ENCODE measurements at regions not wholly inside any gene's neighbourhood (a gene's known extent, or its start where the extent isn't known, plus 50 kb on each side); places are given as distances from the start of the nearest gene placed in this dataset.

DNA sequence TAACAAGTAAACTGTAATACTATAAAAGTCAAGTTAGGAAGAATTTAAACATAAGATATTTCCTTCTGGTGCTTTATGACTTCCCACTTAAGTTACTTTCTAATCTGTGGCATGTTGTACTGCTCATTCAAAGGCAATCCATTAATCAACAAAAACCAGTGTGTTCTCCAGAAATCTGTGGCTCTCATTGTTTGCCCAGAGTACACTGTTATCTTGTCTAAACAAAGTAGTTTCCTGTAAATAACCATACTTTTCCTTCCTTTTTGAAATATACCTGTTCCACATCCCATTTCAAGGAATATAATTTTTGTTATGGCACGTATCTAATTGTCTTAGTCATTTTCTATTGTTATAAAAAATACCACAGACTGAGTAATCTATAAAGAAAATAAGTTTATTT, 184.1 kb downstream of the CCER1 start:
- Mint-ChIP-seq H3K27ac (no peak overlapping the region), H3K27me3 (ENCODE audit: low read depth) (no peaks in the 10 kb centered on the region), H3K4me1 (0 out of 4 replicates have a peak, but pooled peaks cover 0 to 3% of the 10 kb centered on the region in 2 experiments), H3K36me3 (ENCODE audit: insufficient read depth in 1 of 3, low read depth in 3 of 3) (no peaks in the 10 kb centered on the region), H3K9me3 (peaks cover under 1 to 2% of the 10 kb centered on the region in 2 experiments; a peak in 3 of 5 replicates), H3K4me3 (no peak overlapping the region)
- H2BK12ac ChIP-seq (ENCODE audit: insufficient read length, low read depth, low read length) = no peak overlapping the region
- H2BK120ac ChIP-seq (ENCODE audit: low read depth, low read length, poor library complexity, severe bottlenecking) = no peak overlapping the region
- no peak overlapping the region for H2AK5ac ChIP-seq (ENCODE audit: insufficient read length, low read length)
- no peaks in the 10 kb centered on the region for H3K4me1 ChIP-seq (ENCODE audit: insufficient read depth, low read length)
- no peak overlapping the region for H2AFZ ChIP-seq (ENCODE audit: low read length)
- H3K4me2 ChIP-seq (ENCODE audit: insufficient read depth, insufficient read length, low read length) = no peak overlapping the region
- no CpG with 5 or more reads among the region's 1 CpG for WGBS (ENCODE audit: extremely low coverage, insufficient read length, low lambda C conversion rate)
- H3K9me3 ChIP-seq (ENCODE audit: control insufficient read depth, low read depth, low read length) = no peaks in the 10 kb centered on the region
- no peak overlapping the region for H3K18ac ChIP-seq (ENCODE audit: insufficient read length, low read depth, low read length)
- H3K4ac ChIP-seq (ENCODE audit: low read depth, low read length) = no peak overlapping the region
- no peaks in the 10 kb centered on the region for H3K27me3 ChIP-seq (ENCODE audit: insufficient read depth, low read length)
- no peak overlapping the region for H2BK20ac ChIP-seq (ENCODE audit: low read depth, low read length, poor library complexity, severe bottlenecking)
- no peak overlapping the region for H3K14ac ChIP-seq (ENCODE audit: insufficient read depth, low read length)
- no peak overlapping the region for H3T11ph ChIP-seq (ENCODE audit: low read length)
- H2BK15ac ChIP-seq (ENCODE audit: low read depth, low read length) = no peak overlapping the region
- H3K23me2 ChIP-seq (ENCODE audit: insufficient read length, low read depth, low read length, poor library complexity, severe bottlenecking) = no peaks in the 10 kb centered on the region
- no peak overlapping the region for H4K8ac ChIP-seq (replicated peaks; ENCODE audit: insufficient read length, low read depth, low read length)
- H4K91ac ChIP-seq (ENCODE audit: insufficient read length, low read depth, low read length) = no peak overlapping the region
- no peak overlapping the region for H3K27ac ChIP-seq (ENCODE audit: insufficient read length, low read depth, low read length)
- H3K56ac ChIP-seq (ENCODE audit: insufficient read length, low read depth, low read length) = no peak overlapping the region
- no peak overlapping the region for H4K5ac ChIP-seq (ENCODE audit: insufficient read length, low read depth, low read length)
- no peaks in the 10 kb centered on the region for H4K20me1 ChIP-seq (ENCODE audit: control insufficient read depth, insufficient read depth, insufficient read length)
- DNase-seq = no peak
- H3K79me1 ChIP-seq (ENCODE audit: insufficient read depth, low read depth, low read length, poor library complexity, severe bottlenecking) = no peaks in the 10 kb centered on the region
- no peak overlapping the region for H3K23ac ChIP-seq (ENCODE audit: insufficient read length, low read depth, low read length)
- H2BK5ac ChIP-seq (ENCODE audit: insufficient read length, low read length) = no peak overlapping the region
- no peaks in the 10 kb centered on the region for H3K79me2 ChIP-seq (ENCODE audit: insufficient read depth, low read length)
- H3K9ac ChIP-seq (ENCODE audit: extremely low read depth, insufficient read length, low read length) = no peak overlapping the region
- TF ChIP-seq, protein P1, sequence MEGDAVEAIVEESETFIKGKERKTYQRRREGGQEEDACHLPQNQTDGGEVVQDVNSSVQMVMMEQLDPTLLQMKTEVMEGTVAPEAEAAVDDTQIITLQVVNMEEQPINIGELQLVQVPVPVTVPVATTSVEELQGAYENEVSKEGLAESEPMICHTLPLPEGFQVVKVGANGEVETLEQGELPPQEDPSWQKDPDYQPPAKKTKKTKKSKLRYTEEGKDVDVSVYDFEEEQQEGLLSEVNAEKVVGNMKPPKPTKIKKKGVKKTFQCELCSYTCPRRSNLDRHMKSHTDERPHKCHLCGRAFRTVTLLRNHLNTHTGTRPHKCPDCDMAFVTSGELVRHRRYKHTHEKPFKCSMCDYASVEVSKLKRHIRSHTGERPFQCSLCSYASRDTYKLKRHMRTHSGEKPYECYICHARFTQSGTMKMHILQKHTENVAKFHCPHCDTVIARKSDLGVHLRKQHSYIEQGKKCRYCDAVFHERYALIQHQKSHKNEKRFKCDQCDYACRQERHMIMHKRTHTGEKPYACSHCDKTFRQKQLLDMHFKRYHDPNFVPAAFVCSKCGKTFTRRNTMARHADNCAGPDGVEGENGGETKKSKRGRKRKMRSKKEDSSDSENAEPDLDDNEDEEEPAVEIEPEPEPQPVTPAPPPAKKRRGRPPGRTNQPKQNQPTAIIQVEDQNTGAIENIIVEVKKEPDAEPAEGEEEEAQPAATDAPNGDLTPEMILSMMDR (conservative IDR thresholded peaks at IDR 0.05) = no peak

Measured in H9 (cell line).